GM19395 (cell line): ENCODE measurements at regions not wholly inside any gene's neighbourhood (a gene's known extent, or its start where the extent isn't known, plus 50 kb on each side); places are given as distances from the start of the nearest gene placed in this dataset.
"Not testable (repeated sequence)": the region's sequence is repeated elsewhere in the genome, so short reads cannot be mapped to it uniquely, and the experiment has no call there.

Source experiments
- ATAC-seq: cut with Tn5 transposase; IDR thresholded peaks from one replicate; pipeline ENCODE4 v1.9.1; 2021; ENCODE audit warnings: mild to moderate bottlenecking, moderate library complexity; ENCODE audit not compliant: unreplicated experiment

GRCh38 chr15:62894322-62895085 lies 148.0 kb upstream of the TPM1 start:
- no peak for ATAC-seq

- no peak for ATAC-seq
Measured at GRCh38 chr15:62895139-62895866, 147.2 kb upstream of the TPM1 start.

- no peak for ATAC-seq
Measured at GRCh38 chr15:62895905-62896316, 146.6 kb upstream of the TPM1 start.

- no peak for ATAC-seq
Measured at GRCh38 chr15:62896380-62896866, 146.1 kb upstream of the TPM1 start.

- ATAC-seq, result no peak
Measured at GRCh38 chr15:62896969-62897486, 145.5 kb upstream of the TPM1 start.

GRCh38 chr15:62897634-62898033 lies 144.9 kb upstream of the TPM1 start:
- ATAC-seq, result no peak

GRCh38 chr15:62899090-62899493 lies 143.5 kb upstream of the TPM1 start:
- ATAC-seq, result no peak

GRCh38 chr15:62900071-62900802 lies 142.3 kb upstream of the TPM1 start:
- no peak for ATAC-seq

- ATAC-seq, result no peak
Measured at GRCh38 chr15:62901087-62901486, 141.5 kb upstream of the TPM1 start.

GRCh38 chr15:62901909-62902546 lies 140.5 kb upstream of the TPM1 start:
- ATAC-seq, result no peak

- no peak for ATAC-seq
Measured at GRCh38 chr15:62902821-62903220, 139.7 kb upstream of the TPM1 start.

- no peak for ATAC-seq
Measured at GRCh38 chr15:62903437-62903836, 139.1 kb upstream of the TPM1 start.

GRCh38 chr15:62904041-62904910 lies 138.3 kb upstream of the TPM1 start:
- ATAC-seq, result no peak

GRCh38 chr15:62906627-62907026 lies 135.9 kb upstream of the TPM1 start:
- no peak for ATAC-seq

- no peak for ATAC-seq
Measured at GRCh38 chr15:62907275-62907674, 135.3 kb upstream of the TPM1 start.

- ATAC-seq, result not testable (repeated sequence)
Measured at GRCh38 chr15:62908341-62908740, 134.2 kb upstream of the TPM1 start.

GRCh38 chr15:62909257-62909656 lies 133.3 kb upstream of the TPM1 start:
- ATAC-seq, result no peak

- ATAC-seq, result no peak
Measured at GRCh38 chr15:62912282-62912681, 130.3 kb upstream of the TPM1 start.

- ATAC-seq, result no peak
Measured at GRCh38 chr15:62912808-62913207, 129.7 kb upstream of the TPM1 start.

- ATAC-seq, result no peak
Measured at GRCh38 chr15:62913246-62913645, 129.3 kb upstream of the TPM1 start.
